Adipocyte (in vitro differentiated cells): ENCODE measurements at regions not wholly inside any gene's neighbourhood (a gene's known extent, or its start where the extent isn't known, plus 50 kb on each side); places are given as distances from the start of the nearest gene placed in this dataset.
"Not testable (repeated sequence)": the region's sequence is repeated elsewhere in the genome, so short reads cannot be mapped to it uniquely, and the experiment has no call there.

Experiments
- DNase-seq: peaks from one replicate; pipeline ENCODE4 v3.0.0-alpha.2; 2015; ENCODE audit warnings: low read depth
- H3K27me3 ChIP-seq: replicated peaks from 2 replicates; pipeline ENCODE4 v1.7.0; 2013; ENCODE audit warnings: mild to moderate bottlenecking, low read length, moderate library complexity; ENCODE audit not compliant: control insufficient read depth, insufficient read depth
- H3K36me3 ChIP-seq: 2 replicates; pipeline ENCODE4 v1.7.0; 2013; ENCODE audit warnings: low read length, mild to moderate bottlenecking, moderate library complexity; ENCODE audit not compliant: control insufficient read depth, insufficient read depth, severe bottlenecking
- H3K4me1 ChIP-seq: 2 replicates; pipeline ENCODE4 v1.7.0; 2013; ENCODE audit warnings: mild to moderate bottlenecking, low read length, moderate library complexity; ENCODE audit not compliant: control insufficient read depth, insufficient read depth
- H3K4me3 ChIP-seq: 2 replicates; pipeline ENCODE4 v1.7.0; 2013; ENCODE audit warnings: mild to moderate bottlenecking, low read length, moderate library complexity
- H3K9ac ChIP-seq: 2 replicates; pipeline ENCODE4 v1.7.0; 2013; ENCODE audit warnings: mild to moderate bottlenecking, low read length, moderate library complexity
- H3K9me3 ChIP-seq: 2 replicates; pipeline ENCODE4 v1.7.0; 2013; ENCODE audit warnings: mild to moderate bottlenecking, low read length, moderate library complexity; ENCODE audit not compliant: control insufficient read depth

DNA sequence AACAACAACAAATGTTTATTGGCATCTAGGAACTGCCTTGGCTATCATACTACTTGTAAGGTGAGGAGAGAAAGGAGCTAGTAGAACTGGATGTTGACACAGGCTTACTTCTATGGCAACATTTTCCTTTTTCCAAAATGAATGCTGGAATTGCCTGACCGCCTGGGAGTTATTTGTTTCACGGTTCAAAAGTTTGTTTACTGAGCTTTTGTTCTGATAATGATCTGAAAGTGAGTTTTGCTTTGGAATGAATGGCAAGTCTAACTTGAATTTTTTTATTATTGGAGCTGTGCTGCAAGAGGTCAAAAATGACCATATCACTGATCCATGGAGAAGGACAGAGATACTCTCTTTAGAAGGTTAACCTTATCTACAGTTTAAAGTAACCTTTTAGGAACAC, 183.5 kb upstream of the CAND1 start:
- Histone ChIP-seq H3K9ac (no peak overlapping the region), H3K36me3 (no peaks in the 10 kb centered on the region), H3K27me3 (peaks cover 12% of the 10 kb centered on the region), H3K4me3 (no peak overlapping the region), H3K9me3 (no peaks in the 10 kb centered on the region), H3K4me1 (no peaks in the 10 kb centered on the region)
- no peak for DNase-seq

DNA sequence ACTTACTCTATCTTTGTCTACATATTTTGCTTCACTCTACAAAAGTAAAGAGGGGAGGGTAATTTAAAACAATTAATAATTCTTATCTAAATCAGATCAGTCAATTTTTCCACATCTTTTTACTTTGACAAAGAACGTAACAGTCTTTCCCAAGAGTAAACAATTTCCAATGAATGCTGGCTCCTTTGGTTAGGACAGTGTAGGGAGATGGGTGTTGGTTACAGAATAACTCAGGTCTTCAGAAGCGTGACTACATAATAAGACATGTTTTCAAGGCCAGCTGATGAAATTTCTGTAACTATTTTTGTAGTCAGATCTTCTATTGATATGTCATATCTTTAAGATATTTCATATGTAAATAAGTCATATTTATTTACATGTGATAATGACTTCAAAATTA, 183.0 kb upstream of the CAND1 start:
- Histone ChIP-seq H3K9ac (no peak overlapping the region), H3K4me3 (no peak overlapping the region), H3K9me3 (no peaks in the 10 kb centered on the region), H3K27me3 (peaks cover 11% of the 10 kb centered on the region), H3K36me3 (no peaks in the 10 kb centered on the region), H3K4me1 (no peaks in the 10 kb centered on the region)
- no peak for DNase-seq

DNA sequence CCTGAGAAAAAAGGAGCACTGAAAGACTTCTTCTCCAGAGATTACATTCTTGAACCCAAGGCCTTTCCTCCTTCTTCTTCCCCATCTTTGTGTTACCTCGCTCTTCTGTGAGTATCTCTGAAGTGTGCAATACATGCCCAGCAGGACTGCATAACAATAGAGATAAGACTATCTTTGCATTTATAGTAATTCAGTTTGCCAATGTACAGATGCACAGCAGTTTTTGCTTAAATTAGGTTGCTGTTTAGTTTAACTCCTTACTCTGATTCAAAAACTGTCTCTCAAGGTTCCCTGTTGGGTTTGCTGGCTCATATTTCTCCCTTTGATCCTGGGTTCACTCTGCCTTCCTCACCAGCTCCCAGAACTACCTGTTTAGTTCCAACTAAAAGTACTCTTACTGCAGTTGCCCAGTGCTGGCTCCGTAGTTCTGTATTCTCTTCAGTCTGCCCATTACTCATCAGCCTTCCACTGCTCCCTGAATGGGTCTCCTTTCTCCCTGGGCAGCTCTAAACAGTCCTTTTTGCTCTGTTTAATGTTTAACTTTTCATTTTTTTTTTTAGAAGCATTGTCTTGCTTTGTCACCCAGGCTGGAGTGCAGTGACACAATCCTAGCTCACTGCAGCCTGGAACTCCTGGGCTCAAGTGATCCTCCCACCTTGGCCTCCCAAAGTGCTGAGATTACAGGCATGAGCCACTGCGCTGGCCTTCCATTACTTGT, 180.6 kb upstream of the CAND1 start:
- DNase-seq: no peak
- no peak overlapping the region for H3K4me3 ChIP-seq

DNA sequence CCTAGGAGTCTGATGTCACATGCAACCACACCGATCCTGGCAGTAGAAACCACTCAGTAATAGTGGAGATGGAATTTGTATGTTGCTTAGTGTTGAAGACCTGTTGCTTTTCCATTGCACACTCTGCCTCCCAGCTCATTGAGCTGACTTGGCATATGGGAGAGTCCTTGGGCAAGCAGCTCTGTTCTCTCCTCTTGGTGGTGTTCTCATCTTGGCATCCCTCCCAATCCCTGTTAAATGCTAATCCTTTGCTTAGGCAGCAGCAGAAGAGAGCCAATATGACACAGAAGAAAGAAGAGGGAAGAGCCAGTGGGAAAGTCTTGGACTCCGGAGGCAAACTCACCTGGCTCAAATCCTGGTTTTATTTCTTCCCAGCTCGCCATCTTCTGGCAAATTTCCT, 178.0 kb upstream of the CAND1 start:
- no peaks in the 10 kb centered on the region for H3K9me3 ChIP-seq
- H3K27me3 ChIP-seq: peaks cover 7% of the 10 kb centered on the region
- no peaks in the 10 kb centered on the region for H3K36me3 ChIP-seq
- peaks cover 3% of the 10 kb centered on the region for H3K4me1 ChIP-seq
- H3K9ac ChIP-seq: no peak overlapping the region
- DNase-seq: no peak
- H3K4me3 ChIP-seq: no peak overlapping the region

More for the DNA sequence above, 180.6 kb upstream of the CAND1 start:
- H3K9ac ChIP-seq: no peak overlapping the region
- H3K9me3 ChIP-seq: no peaks in the 10 kb centered on the region
- no peaks in the 10 kb centered on the region for H3K36me3 ChIP-seq
- peaks cover 7% of the 10 kb centered on the region for H3K27me3 ChIP-seq
- H3K4me1 ChIP-seq: no peaks in the 10 kb centered on the region

- H3K9me3 ChIP-seq: no peaks in the 10 kb centered on the region
- no peaks in the 10 kb centered on the region for H3K36me3 ChIP-seq
- H3K4me1 ChIP-seq: peaks cover 8% of the 10 kb centered on the region
- DNase-seq: no peak
- H3K4me3 ChIP-seq: no peak overlapping the region
- no peak overlapping the region for H3K9ac ChIP-seq
- H3K27me3 ChIP-seq: peaks cover 7% of the 10 kb centered on the region
These were observed 177.5 kb upstream of the CAND1 start for GRCh38 chr12:67091678-67092077.

DNA sequence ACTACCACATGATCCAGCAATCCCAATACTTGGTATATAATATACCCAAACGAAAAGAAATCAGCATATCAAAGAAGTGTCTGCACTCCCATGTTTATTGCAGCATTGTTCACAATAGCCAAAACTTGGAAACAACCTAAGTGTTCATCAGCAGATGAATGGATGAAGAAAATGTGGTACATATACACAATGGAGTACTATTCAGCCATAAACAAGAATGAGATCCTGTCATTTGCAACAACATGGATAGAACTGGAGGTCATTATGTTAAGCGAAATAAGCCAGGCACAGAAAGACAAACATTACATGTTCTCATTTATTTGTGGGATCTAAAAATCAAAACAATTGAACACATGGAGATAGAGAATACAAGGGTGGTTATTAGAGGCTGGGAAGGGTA, 176.2 kb upstream of the CAND1 start:
- H3K4me3 ChIP-seq, DNase-seq, H3K27me3 ChIP-seq, H3K9ac ChIP-seq, H3K9me3 ChIP-seq, H3K36me3 ChIP-seq: not testable (repeated sequence)
- H3K4me1 ChIP-seq: peaks cover 18% of the 10 kb centered on the region

GRCh38 chr12:67096533-67097318, 172.4 kb upstream of the CAND1 start:
- Histone ChIP-seq H3K27me3 (peaks cover 2% of the 10 kb centered on the region), H3K4me3 (peak overlapping the region; percentile 41), H3K9ac (no peak overlapping the region), H3K4me1 (peaks cover 18% of the 10 kb centered on the region), H3K36me3 (no peaks in the 10 kb centered on the region), H3K9me3 (peaks cover 4% of the 10 kb centered on the region)
- DNase-seq: peak; percentile 64

- Histone ChIP-seq H3K4me1 (peaks cover 18% of the 10 kb centered on the region), H3K9ac (no peak overlapping the region), H3K36me3 (no peaks in the 10 kb centered on the region), H3K9me3 (peaks cover 27% of the 10 kb centered on the region), H3K27me3 (peaks cover 3% of the 10 kb centered on the region), H3K4me3 (no peak overlapping the region)
- DNase-seq: no peak
These were observed 169.3 kb upstream of the CAND1 start for GRCh38 chr12:67099858-67100257.

DNA sequence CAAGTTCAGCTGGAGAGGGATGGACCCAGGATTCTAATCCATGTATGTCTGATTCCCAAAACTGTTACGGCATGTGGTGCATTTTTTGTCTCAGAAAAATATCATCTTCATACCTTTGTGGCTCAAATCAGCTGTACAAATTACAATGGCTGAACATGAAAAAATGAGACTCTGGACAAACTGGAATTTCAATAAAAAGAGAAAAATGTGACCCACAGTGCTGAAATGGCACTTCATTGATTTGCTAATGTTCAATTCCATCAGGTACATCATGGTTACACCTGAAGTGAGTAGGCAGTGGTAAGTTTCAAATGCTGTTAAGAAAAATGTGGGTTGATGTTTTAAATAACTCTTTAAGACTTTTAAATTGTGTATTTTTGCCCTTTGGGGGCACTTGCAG, 165.6 kb upstream of the CAND1 start:
- Histone ChIP-seq H3K36me3 (no peaks in the 10 kb centered on the region), H3K4me1 (no peaks in the 10 kb centered on the region), H3K9me3 (peaks cover 57% of the 10 kb centered on the region), H3K4me3 (no peak overlapping the region), H3K27me3 (peaks cover 3% of the 10 kb centered on the region), H3K9ac (no peak overlapping the region)
- no peak for DNase-seq

GRCh38 chr12:67107235-67107634, 161.9 kb upstream of the CAND1 start:
- no peak for DNase-seq
- H3K36me3 ChIP-seq: no peaks in the 10 kb centered on the region
- H3K27me3 ChIP-seq: peaks cover 14% of the 10 kb centered on the region
- no peaks in the 10 kb centered on the region for H3K4me1 ChIP-seq
- no peak overlapping the region for H3K4me3 ChIP-seq
- H3K9ac ChIP-seq: no peak overlapping the region
- peaks cover 53% of the 10 kb centered on the region for H3K9me3 ChIP-seq

DNA sequence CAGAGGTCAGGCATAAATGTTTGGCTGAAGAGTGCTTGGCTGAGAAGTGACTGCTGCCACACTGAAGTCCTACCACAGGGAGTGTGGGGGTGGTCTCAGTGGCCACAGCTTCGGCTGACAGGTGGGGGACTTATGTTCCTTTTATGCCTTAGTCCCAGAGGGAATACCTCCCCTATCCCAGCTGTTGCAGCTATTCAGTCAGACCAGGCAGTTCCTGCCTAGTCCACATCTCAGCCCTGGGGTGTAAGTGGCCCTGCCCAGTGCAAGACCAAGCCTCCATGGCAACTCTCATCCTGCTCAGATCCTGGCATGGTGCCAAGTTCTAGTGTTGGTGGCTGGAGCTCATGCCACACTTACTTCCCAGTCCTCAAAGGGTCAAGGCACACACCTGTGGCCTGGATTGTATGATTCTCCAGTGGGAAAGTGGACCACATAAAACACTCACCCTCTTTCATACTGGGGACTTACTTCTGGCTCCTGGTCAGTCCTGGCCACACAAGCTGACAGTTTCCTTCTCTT, 161.3 kb upstream of the CAND1 start:
- peaks cover 47% of the 10 kb centered on the region for H3K9me3 ChIP-seq
- no peaks in the 10 kb centered on the region for H3K36me3 ChIP-seq
- H3K4me1 ChIP-seq: no peaks in the 10 kb centered on the region
- no peak overlapping the region for H3K9ac ChIP-seq
- H3K27me3 ChIP-seq: peaks cover 13% of the 10 kb centered on the region
- no peak for DNase-seq
- H3K4me3 ChIP-seq: no peak overlapping the region
